Activated naive CD8-positive, alpha-beta T cell treated with anti-CD3 and anti-CD28 coated beads, Interleukin-2, amount 50 U/mL, for 24 hours (primary cell): ENCODE measurements at regions not wholly inside any gene's neighbourhood (a gene's known extent, or its start where the extent isn't known, plus 50 kb on each side); places are given as distances from the start of the nearest gene placed in this dataset.

Experiments used
- ATAC-seq: fragments of 150-1000 bp; cut with Tn5 transposase; one replicate; pipeline ENCODE4 v1.10.0; 2021
- DNase-seq: peaks from one replicate; pipeline ENCODE4 v3.0.0; 2021
- H3K27ac Mint-ChIP-seq: one replicate; pipeline ENCODE4 v1.8.0; 2021; ENCODE audit warnings: mild to moderate bottlenecking, mixed read lengths
- H3K27me3 Mint-ChIP-seq: one replicate; pipeline ENCODE4 v1.8.0; 2021; ENCODE audit warnings: mixed read lengths
- H3K36me3 Mint-ChIP-seq: one replicate; pipeline ENCODE4 v1.8.0; 2021; ENCODE audit warnings: low read depth, mixed read lengths
- H3K4me1 Mint-ChIP-seq: one replicate; pipeline ENCODE4 v1.8.0; 2021; ENCODE audit warnings: mixed read lengths
- H3K4me3 Mint-ChIP-seq: one replicate; pipeline ENCODE4 v1.8.0; 2021; ENCODE audit warnings: mild to moderate bottlenecking, moderate library complexity, mixed read lengths
- H3K9me3 Mint-ChIP-seq: one replicate; pipeline ENCODE4 v1.8.0; 2021; ENCODE audit warnings: mixed read lengths

DNA sequence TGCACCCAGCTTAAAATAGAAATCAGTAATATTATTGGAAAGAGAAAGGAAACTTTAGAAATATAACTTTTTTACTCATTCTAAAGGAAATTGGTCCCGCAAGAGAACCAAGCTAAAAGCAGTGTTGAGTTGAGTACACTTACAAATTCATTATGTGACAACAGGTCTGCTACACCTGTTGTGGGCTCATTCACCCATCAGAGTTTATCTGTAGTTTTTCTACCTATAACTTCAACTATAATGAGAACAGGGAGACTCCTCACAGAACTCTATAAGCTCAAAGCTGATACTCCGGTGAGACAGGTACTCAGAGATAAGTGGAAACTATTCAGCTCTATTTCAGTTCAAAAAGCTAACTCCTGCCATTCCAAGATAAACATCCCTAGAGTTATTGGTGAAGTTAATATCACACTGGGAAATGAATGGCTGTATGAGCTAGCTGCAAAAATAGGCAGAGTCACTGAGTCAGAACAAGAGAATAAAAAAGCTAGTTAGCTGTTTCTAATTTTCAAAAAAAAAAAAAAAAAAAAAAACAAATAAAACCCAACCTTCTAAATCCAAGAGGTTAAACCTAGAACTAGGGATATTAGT, 121.3 kb downstream of the PPP1R3A start:
- H3K9me3 Mint-ChIP-seq = peaks cover 6% of the 10 kb centered on the region
- H3K27me3 Mint-ChIP-seq = no peaks in the 10 kb centered on the region
- no peaks in the 10 kb centered on the region for H3K36me3 Mint-ChIP-seq
- H3K4me1 Mint-ChIP-seq = no peaks in the 10 kb centered on the region
- DNase-seq (no peak), ATAC-seq (no peak)
- no peak overlapping the region for H3K4me3 Mint-ChIP-seq
- H3K27ac Mint-ChIP-seq = no peak overlapping the region

DNA sequence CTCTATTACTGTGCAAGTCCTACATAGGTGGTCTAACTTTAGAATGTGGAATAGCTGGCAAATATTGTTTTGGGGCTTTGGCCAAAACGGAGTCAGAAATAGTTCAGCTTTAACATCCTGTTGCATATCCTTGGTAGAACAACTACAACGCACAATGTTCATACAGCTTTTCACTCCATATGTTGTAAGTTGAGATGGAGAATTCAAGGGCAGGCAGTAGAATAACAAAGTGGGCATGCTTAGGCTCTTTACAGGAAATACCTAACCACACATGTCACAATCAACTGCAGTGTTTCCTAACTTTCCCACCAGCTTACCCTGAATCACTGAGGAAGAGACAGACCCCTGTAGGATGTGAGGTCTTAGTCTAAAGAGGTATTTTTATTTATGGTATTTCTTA, 122.3 kb downstream of the PPP1R3A start:
- H3K36me3 Mint-ChIP-seq = no peaks in the 10 kb centered on the region
- ATAC-seq (no peak), DNase-seq (no peak)
- H3K27ac Mint-ChIP-seq = no peak overlapping the region
- H3K4me3 Mint-ChIP-seq = no peak overlapping the region
- H3K9me3 Mint-ChIP-seq = peaks cover 7% of the 10 kb centered on the region
- no peaks in the 10 kb centered on the region for H3K27me3 Mint-ChIP-seq
- no peaks in the 10 kb centered on the region for H3K4me1 Mint-ChIP-seq

DNA sequence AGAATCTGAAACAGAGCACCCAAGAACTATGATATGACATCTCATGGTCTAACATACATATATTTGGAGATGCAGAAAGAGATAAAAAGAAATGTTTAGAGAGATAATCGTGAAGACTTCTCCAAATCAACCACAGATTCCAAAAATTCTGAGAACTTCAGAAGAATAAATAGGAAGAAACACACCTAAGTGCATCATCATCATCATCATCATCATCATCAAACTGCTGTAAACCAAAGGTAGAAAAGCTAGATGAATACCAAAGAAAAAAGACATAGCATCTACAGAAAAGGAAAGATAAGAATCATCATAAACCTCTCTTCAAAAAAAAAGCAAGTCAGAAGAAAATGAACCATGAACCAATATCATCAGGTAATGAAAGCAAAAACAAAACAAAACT, 124.2 kb downstream of the PPP1R3A start:
- H3K4me3 Mint-ChIP-seq = no peak overlapping the region

DNA sequence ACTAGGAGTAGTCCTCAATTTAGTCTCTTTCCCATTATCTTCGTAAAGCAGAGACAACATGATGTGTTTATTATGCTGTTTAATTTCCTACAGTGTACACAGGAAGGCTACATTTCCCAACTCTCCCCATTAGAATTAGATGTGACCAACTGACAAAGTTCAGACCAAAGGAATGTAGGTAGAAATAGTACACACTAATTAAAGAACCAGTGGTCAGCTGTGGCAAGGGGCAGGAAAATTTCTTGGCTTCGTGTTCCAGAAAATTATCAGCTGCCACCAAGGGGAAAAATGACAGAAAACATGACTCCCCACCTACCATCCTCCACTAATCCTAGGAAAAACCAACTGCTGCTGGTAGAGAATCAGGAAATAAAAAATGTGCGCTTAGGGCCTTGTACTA, 125.6 kb downstream of the PPP1R3A start:
- H3K9me3 Mint-ChIP-seq = peaks cover 10% of the 10 kb centered on the region
- H3K27me3 Mint-ChIP-seq = no peaks in the 10 kb centered on the region
- no peak overlapping the region for H3K27ac Mint-ChIP-seq
- no peak for DNase-seq
- H3K4me1 Mint-ChIP-seq = no peaks in the 10 kb centered on the region
- no peak for ATAC-seq
- H3K36me3 Mint-ChIP-seq = no peaks in the 10 kb centered on the region
- H3K4me3 Mint-ChIP-seq = no peak overlapping the region

More for the DNA sequence above, 124.2 kb downstream of the PPP1R3A start:
- no peaks in the 10 kb centered on the region for H3K36me3 Mint-ChIP-seq
- DNase-seq (no peak), ATAC-seq (no peak)
- H3K9me3 Mint-ChIP-seq = peaks cover 10% of the 10 kb centered on the region
- H3K27ac Mint-ChIP-seq = no peak overlapping the region
- no peaks in the 10 kb centered on the region for H3K4me1 Mint-ChIP-seq
- H3K27me3 Mint-ChIP-seq = no peaks in the 10 kb centered on the region

DNA sequence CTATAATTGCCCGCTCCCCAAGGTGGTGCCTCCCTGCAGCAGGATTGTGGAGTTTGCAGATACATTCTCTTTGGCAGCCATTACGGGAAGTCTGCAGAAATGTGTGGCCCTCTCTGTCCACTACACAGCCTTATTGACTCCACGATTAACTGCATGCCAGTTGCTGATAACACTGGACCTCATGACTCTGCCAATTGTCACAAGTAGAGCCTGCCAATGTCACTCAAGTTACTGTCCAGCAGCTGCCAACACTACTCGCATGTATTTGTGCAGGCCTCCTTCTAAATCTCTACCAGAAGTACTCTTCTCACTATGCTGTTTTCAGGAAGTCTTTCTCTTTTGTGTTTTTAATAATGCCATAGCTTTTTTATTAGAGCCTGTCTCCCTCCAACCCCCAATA, 128.8 kb downstream of the PPP1R3A start:
- no peak overlapping the region for H3K27ac Mint-ChIP-seq
- H3K4me1 Mint-ChIP-seq = no peaks in the 10 kb centered on the region
- DNase-seq (no peak), ATAC-seq (no peak)
- H3K9me3 Mint-ChIP-seq = peaks cover 10% of the 10 kb centered on the region
- no peaks in the 10 kb centered on the region for H3K36me3 Mint-ChIP-seq
- no peaks in the 10 kb centered on the region for H3K27me3 Mint-ChIP-seq
- no peak overlapping the region for H3K4me3 Mint-ChIP-seq

DNA sequence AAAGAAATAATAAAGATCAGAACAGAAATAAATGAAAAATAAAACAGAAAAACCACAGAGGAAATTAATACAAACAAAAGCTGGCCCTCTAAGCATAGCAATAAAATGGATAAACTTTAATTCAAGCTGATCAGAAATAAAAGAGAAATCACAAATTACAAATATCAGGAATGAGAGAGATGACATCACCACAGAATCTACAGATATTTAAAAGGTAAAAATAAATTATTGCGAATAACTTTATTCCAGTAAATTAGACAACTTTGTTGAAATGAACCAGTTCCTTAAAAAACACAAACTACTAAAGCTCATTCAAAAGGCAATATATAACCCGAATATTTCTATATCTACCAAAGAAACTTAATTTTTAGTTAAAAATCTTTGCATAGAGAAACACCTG, 131.7 kb downstream of the PPP1R3A start:
- Mint-ChIP-seq H3K9me3 (peaks cover 5% of the 10 kb centered on the region), H3K36me3 (no peaks in the 10 kb centered on the region), H3K27me3 (no peaks in the 10 kb centered on the region), H3K4me1 (no peaks in the 10 kb centered on the region), H3K4me3 (no peak overlapping the region), H3K27ac (no peak overlapping the region)
- ATAC-seq (no peak), DNase-seq (no peak)

DNA sequence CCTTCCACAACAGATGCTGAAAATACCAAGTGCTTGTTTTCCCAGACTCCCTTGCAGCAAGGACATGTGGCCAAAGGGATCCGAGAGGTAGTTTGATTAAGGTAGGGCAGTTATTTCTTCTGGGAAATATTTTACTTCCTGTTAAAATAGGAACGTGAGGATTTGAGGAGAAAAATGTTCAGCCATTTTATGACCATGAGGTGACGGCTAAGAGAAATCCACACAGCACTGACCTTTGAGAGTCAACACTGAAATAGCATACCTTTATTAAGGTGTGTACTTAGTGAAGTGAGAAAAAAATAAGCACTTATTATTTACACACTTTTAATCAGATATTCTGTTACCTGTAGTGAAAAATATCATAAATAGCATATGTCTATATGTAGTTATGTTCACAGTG, 133.9 kb downstream of the PPP1R3A start:
- no peaks in the 10 kb centered on the region for H3K9me3 Mint-ChIP-seq
- ATAC-seq (no peak), DNase-seq (no peak)
- H3K27me3 Mint-ChIP-seq = no peaks in the 10 kb centered on the region
- H3K4me3 Mint-ChIP-seq = no peak overlapping the region
- no peak overlapping the region for H3K27ac Mint-ChIP-seq
- no peaks in the 10 kb centered on the region for H3K4me1 Mint-ChIP-seq
- H3K36me3 Mint-ChIP-seq = no peaks in the 10 kb centered on the region

DNA sequence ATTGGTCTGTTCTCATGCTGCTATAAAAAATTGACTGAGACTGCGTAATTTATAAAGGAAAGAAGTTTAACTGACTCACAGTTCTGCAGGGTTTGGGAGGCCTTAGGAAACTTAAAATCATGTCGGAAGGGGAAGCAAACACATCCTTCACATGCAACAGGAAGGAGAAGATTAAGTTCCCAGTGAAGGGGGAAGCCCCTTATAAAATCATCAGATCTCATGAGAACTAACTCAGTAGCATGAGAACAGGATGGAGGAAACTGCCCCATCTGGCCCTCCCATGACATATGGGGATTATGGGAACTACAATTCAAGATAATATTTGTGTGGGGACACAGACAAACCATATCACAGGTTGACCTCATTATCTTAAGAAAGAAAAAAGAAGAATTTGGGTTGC, 134.5 kb downstream of the PPP1R3A start:
- ATAC-seq = no peak
- Mint-ChIP-seq H3K27me3 (no peaks in the 10 kb centered on the region), H3K4me3 (no peak overlapping the region), H3K36me3 (no peaks in the 10 kb centered on the region), H3K9me3 (no peaks in the 10 kb centered on the region), H3K4me1 (no peaks in the 10 kb centered on the region), H3K27ac (no peak overlapping the region)
- DNase-seq = no peak

DNA sequence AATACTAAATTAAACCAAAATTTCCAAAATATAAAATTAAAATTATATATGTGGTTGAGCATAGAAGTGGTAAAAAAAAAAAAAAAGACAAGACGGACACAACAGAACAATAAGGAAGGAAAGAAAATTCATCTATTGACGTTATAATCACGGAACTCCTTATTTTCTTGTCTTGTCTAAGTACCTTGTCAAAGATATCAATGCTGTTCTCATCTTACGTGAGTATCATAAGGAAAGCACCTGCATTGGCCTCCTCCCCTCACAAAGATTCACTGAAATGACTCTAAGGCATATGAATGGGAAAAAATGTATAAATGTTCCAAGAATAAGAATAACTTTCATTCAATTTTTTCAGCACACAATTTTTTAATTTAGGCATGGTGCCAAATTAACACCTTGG, 135.4 kb downstream of the PPP1R3A start:
- DNase-seq (no peak), ATAC-seq (no peak)
- H3K36me3 Mint-ChIP-seq = no peaks in the 10 kb centered on the region
- H3K9me3 Mint-ChIP-seq = no peaks in the 10 kb centered on the region
- H3K4me3 Mint-ChIP-seq = no peak overlapping the region
- H3K27ac Mint-ChIP-seq = no peak overlapping the region
- no peaks in the 10 kb centered on the region for H3K4me1 Mint-ChIP-seq
- no peaks in the 10 kb centered on the region for H3K27me3 Mint-ChIP-seq

DNA sequence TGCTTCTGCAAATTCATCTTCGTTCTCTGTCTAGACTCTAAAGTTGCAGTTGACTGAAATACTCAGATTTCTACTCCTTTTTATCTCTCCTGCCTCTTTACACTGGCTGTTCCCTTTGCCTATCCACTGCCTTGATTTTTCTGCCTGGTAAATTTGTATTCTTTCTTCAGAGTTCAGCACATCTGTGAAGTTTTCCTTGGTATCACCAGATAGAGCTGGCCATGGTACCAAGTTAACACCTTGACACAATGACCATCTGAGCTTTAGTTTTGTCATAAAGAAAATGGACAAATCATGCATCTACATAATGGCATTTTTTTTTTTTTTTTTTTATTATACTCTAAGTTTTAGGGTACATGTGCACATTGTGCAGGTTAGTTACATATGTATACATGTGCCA, 143.0 kb downstream of the PPP1R3A start:
- H3K4me1 Mint-ChIP-seq = no peaks in the 10 kb centered on the region
- H3K27ac Mint-ChIP-seq = no peak overlapping the region
- no peak overlapping the region for H3K4me3 Mint-ChIP-seq
- H3K27me3 Mint-ChIP-seq = no peaks in the 10 kb centered on the region
- DNase-seq (no peak), ATAC-seq (no peak)
- no peaks in the 10 kb centered on the region for H3K36me3 Mint-ChIP-seq
- no peaks in the 10 kb centered on the region for H3K9me3 Mint-ChIP-seq

DNA sequence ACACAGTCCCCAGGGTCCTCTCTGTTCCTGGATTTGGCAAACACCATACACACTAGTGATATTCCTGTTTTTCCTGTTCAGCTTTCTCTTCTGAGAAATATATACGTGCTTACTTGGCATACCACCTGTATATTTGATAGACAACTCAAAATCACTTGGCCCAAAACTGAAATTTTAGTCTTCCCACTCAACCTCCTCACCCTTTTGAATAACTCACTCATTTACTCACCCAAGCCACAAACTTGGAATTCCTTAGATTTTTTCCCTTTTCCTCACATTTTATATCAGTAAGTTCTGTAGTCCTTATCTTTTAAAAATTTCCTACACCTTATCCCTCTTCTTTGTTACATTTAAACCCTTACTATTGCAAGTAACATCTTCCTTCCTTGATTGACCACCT, 143.4 kb downstream of the PPP1R3A start:
- H3K4me1 Mint-ChIP-seq = no peaks in the 10 kb centered on the region
- H3K4me3 Mint-ChIP-seq = no peak overlapping the region
- H3K27me3 Mint-ChIP-seq = no peaks in the 10 kb centered on the region
- H3K9me3 Mint-ChIP-seq = no peaks in the 10 kb centered on the region
- DNase-seq (no peak), ATAC-seq (no peak)
- no peaks in the 10 kb centered on the region for H3K36me3 Mint-ChIP-seq
- H3K27ac Mint-ChIP-seq = no peak overlapping the region

DNA sequence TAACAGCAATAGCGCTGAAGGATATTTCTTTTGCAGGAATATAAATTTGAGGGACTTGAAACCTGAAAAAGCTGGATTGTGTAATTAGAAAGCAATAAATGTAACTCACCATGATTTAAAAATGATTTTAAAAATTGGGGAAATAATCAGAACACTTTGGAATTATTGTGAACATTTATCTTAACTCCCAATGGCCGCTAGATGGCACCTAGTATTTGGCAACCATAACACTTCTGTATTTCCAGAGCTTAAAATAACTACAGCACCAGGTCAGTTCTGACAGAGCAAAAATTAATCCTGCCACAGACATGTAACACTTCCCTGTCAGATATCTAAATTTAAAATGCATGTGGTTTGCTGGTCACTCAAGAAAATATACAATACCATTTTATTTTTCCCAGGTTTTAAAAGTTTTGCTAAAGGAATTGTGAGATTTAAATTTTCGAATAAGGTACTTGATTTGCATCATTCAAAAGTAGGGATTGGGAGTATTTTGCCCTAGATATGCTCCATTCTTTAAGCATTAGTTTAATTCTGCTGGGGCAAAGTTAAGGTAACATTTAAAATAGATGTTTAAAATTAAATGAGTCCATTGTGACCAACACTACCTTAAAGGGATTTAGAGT, 144.5 kb downstream of the PPP1R3A start:
- no peak for DNase-seq
- ATAC-seq = no peak
- Mint-ChIP-seq H3K4me3 (no peak overlapping the region), H3K9me3 (no peaks in the 10 kb centered on the region), H3K27ac (no peak overlapping the region), H3K27me3 (no peaks in the 10 kb centered on the region), H3K36me3 (no peaks in the 10 kb centered on the region), H3K4me1 (no peaks in the 10 kb centered on the region)

DNA sequence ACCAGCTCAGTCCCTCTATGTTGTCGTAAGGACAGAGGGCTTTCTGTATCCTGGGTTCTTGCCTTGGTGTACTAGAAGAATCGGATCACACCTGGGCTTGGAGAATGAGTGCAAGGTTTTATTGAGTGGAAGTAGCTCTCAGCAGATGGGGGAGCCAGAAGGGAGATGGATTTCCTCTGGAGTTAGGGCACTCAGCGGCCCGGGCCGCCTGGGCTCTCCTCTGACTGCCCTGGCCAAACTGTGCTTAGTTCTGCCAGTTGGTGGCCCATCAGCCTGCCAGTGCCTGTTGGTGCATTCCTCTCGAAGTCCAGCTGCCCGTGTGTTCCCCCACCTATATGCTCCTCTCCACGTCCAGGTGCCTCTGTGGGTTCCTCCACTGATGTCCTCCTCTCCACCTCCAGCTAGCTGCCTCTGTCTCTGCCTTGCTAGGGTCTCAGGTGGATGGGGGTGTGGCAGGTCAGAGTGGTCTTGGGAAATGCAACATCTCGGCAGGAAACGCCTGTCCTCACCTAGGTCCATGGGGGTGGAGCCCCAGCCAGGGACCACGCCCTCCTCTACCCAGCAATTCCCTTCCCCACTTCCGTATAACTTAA, 148.6 kb downstream of the PPP1R3A start:
- Mint-ChIP-seq H3K4me3 (no peak overlapping the region), H3K9me3 (no peaks in the 10 kb centered on the region), H3K27me3 (no peaks in the 10 kb centered on the region), H3K36me3 (no peaks in the 10 kb centered on the region), H3K27ac (no peak overlapping the region), H3K4me1 (no peaks in the 10 kb centered on the region)
- no peak for ATAC-seq
- DNase-seq = no peak

DNA sequence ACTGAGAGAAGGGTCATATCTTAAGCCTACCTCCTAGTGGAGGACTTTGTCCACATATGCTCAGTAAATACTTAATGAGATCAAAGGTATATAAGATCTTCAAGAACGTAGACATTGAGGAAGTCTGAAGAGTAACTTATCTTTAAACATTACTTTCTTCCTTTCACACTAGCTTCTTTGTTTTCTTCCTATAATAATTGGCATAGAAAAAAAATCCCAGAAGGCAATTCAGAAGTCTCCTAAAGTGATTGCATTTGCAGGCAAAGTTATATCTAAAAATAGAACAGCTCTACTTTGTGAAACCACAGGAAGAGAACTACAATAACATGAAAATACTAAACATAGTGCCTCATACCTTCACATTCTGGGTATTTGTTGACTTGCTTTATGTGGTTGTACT, 150.4 kb downstream of the PPP1R3A start:
- H3K36me3 Mint-ChIP-seq = no peaks in the 10 kb centered on the region
- ATAC-seq (no peak), DNase-seq (no peak)
- no peak overlapping the region for H3K27ac Mint-ChIP-seq
- H3K4me3 Mint-ChIP-seq = no peak overlapping the region
- H3K9me3 Mint-ChIP-seq = no peaks in the 10 kb centered on the region
- no peaks in the 10 kb centered on the region for H3K27me3 Mint-ChIP-seq
- no peaks in the 10 kb centered on the region for H3K4me1 Mint-ChIP-seq

DNA sequence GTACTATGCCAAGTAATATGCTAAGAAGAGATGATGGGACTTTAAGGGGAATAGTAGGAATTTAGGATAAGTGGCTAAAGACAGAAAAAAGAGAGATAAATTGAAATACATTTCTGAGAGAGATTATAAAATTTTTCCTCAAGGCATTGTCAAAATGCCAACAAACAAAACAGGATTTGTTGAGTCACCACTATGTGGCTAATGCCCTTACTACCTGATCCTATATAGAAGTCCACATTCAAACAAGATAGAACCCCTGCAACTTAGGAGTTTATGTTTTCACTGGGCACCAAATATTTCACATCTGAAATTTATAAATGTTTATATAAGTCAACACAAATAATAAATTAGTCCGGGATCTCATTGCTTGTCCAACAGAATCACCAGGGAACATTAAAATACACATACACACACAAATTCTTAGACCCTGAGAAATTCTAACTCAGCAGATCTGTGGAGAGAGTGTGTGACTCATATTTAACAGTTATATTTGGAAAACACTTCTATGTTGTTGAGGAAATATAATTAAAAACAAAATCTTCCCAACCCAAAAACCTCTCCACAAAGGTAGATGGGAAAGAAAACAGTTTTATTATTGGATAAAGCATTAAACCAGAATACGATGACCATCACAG, 154.3 kb downstream of the PPP1R3A start:
- peaks cover 4% of the 10 kb centered on the region for H3K9me3 Mint-ChIP-seq
- H3K36me3 Mint-ChIP-seq = no peaks in the 10 kb centered on the region
- DNase-seq = no peak
- no peak for ATAC-seq
- H3K27ac Mint-ChIP-seq = no peak overlapping the region
- H3K27me3 Mint-ChIP-seq = no peaks in the 10 kb centered on the region
- no peaks in the 10 kb centered on the region for H3K4me1 Mint-ChIP-seq
- H3K4me3 Mint-ChIP-seq = no peak overlapping the region
